OCI-LY7 (cell line): ENCODE measurements at regions not wholly inside any gene's neighbourhood (a gene's known extent, or its start where the extent isn't known, plus 50 kb on each side); places are given as distances from the start of the nearest gene placed in this dataset.

Experiments used
- BruUV-seq: library from RNA; stranded (reverse); fragments of 400-500 nt; replicated peaks from 2 replicates; lab custom pipeline; 2021; lab: Mats Ljungman, UMichigan
- CTCF ChIA-PET: fragments of 300-600 bp; sonication (Branson Sonifier 250); formaldehyde crosslinking; loops from one replicate; lab custom pipeline; 2022; ENCODE audit warnings: antibody characterized with exemption; ENCODE audit not compliant: unreplicated experiment; lab: Charles Lee
- POLR2A ChIA-PET: fragments of 300-600 bp; sonication (Branson Sonifier 250); formaldehyde crosslinking; loops from one replicate; lab custom pipeline; 2022; ENCODE audit warnings: antibody characterized with exemption; lab: Charles Lee
- DNase-seq: peaks from one replicate; pipeline ENCODE4 v3.0.0-alpha.2; 2015; ENCODE audit warnings: low spot score
- H2AFZ ChIP-seq: fragments of 200-600 bp; sonication (generic), shearing (Covaris generic); 2 replicates; pipeline ENCODE4 v1.6.1; 2014; ENCODE audit warnings: mild to moderate bottlenecking, antibody characterized with exemption, low read length, moderate library complexity
- H3K27ac ChIP-seq: fragments of 200-600 bp; sonication (generic); 2 replicates; pipeline ENCODE4 v1.5.1; 2014; ENCODE audit warnings: mixed run types, low read depth, mild to moderate bottlenecking, moderate library complexity, low read length, inconsistent platforms; ENCODE audit not compliant: poor library complexity, severe bottlenecking
- H3K36me3 ChIP-seq: fragments of 200-600 bp; sonication (generic); 2 replicates; pipeline ENCODE4 v1.6.1; 2014; ENCODE audit warnings: mild to moderate bottlenecking, antibody characterized with exemption, low read length, moderate library complexity, mixed read lengths; ENCODE audit not compliant: insufficient read depth
- H3K4me1 ChIP-seq: fragments of 200-600 bp; sonication (generic); 2 replicates; pipeline ENCODE4 v1.5.1; 2014; ENCODE audit warnings: mild to moderate bottlenecking, low read length; ENCODE audit not compliant: insufficient read depth, poor library complexity, severe bottlenecking
- H3K4me2 ChIP-seq: fragments of 200-600 bp; sonication (generic); 2 replicates; pipeline ENCODE4 v1.6.1; 2014; ENCODE audit warnings: mild to moderate bottlenecking, low read length
- H3K4me3 ChIP-seq: fragments of 200-600 bp; sonication (generic); 2 replicates; pipeline ENCODE4 v1.5.1; 2014; ENCODE audit warnings: mild to moderate bottlenecking, low read depth, low read length; ENCODE audit not compliant: poor library complexity, severe bottlenecking
- H3K79me2 ChIP-seq: fragments of 200-600 bp; sonication (generic); 2 replicates; pipeline ENCODE4 v1.6.1; 2016; ENCODE audit warnings: low read depth, mild to moderate bottlenecking, low read length, moderate library complexity, mixed read lengths; ENCODE audit not compliant: insufficient read depth
- H3K9me2 ChIP-seq: fragments of 200-600 bp; sonication (generic); 2 replicates; pipeline ENCODE4 v1.6.1; 2016; ENCODE audit warnings: mild to moderate bottlenecking, low read length, mixed read lengths; ENCODE audit not compliant: insufficient read depth
- H3K9me3 ChIP-seq: fragments of 200-600 bp; sonication (generic); 2 replicates; pipeline ENCODE4 v1.6.1; 2014; ENCODE audit warnings: mild to moderate bottlenecking, mixed run types, low read length, mixed read lengths
- H4K20me1 ChIP-seq: fragments of 200-600 bp; sonication (generic); 2 replicates; pipeline ENCODE4 v1.6.1; 2014; ENCODE audit warnings: mild to moderate bottlenecking, antibody characterized with exemption, low read length, moderate library complexity, mixed read lengths; ENCODE audit not compliant: insufficient read depth
- EZH2phosphoT487 ChIP-seq: fragments of 200-600 bp; sonication (generic); IDR thresholded peaks from 2 replicates; pipeline ENCODE4 v1.6.1; 2018; ENCODE audit warnings: low read depth, borderline replicate concordance, mild to moderate bottlenecking, mixed run types, antibody characterized with exemption, low read length, moderate library complexity, mixed read lengths
- intact Hi-C: fragments of 100-400 bp; cut with micrococcal nuclease; formaldehyde crosslinking; loops from one replicate; pipeline ENCODE4 v1.10.0; 2022; ENCODE audit not compliant: unreplicated experiment
- TF ChIP-seq, protein P1 (sequence below): fragments of 200-600 bp; sonication (generic); conservative IDR thresholded peaks from 2 replicates; pipeline ENCODE4 v1.5.1; 2014; ENCODE audit warnings: mild to moderate bottlenecking, antibody characterized with exemption, low read length, moderate library complexity, mixed read lengths

- Histone ChIP-seq H3K4me2 (no peak overlapping the region), H2AFZ (no peak overlapping the region), H4K20me1 (no peaks in the 10 kb centered on the region), H3K9me2 (no peaks in the 10 kb centered on the region), H3K4me3 (no peak overlapping the region), H3K27ac (no peak overlapping the region), H3K4me1 (no peaks in the 10 kb centered on the region), H3K36me3 (peaks cover 6% of the 10 kb centered on the region; the same call in 1 of the 2 replicates), H3K79me2 (no peaks in the 10 kb centered on the region), H3K9me3 (peaks cover 6% of the 10 kb centered on the region; the same call in 1 of the 2 replicates)
- no peak for DNase-seq
- intact Hi-C loops = no loop called here
- no TSS peak for BruUV-seq
- POLR2A ChIA-PET = interaction anchor here (0.7 to 1.9 kb wide), 5 partner anchors 9 to 1919 kb away, joined by 3 to 8 read pairs (median 4); no protein-coding TSS in a partner anchor
- no peak for TF ChIP-seq EZH2phosphoT487
- TF ChIP-seq, protein P1, sequence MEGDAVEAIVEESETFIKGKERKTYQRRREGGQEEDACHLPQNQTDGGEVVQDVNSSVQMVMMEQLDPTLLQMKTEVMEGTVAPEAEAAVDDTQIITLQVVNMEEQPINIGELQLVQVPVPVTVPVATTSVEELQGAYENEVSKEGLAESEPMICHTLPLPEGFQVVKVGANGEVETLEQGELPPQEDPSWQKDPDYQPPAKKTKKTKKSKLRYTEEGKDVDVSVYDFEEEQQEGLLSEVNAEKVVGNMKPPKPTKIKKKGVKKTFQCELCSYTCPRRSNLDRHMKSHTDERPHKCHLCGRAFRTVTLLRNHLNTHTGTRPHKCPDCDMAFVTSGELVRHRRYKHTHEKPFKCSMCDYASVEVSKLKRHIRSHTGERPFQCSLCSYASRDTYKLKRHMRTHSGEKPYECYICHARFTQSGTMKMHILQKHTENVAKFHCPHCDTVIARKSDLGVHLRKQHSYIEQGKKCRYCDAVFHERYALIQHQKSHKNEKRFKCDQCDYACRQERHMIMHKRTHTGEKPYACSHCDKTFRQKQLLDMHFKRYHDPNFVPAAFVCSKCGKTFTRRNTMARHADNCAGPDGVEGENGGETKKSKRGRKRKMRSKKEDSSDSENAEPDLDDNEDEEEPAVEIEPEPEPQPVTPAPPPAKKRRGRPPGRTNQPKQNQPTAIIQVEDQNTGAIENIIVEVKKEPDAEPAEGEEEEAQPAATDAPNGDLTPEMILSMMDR = no peak
- CTCF ChIA-PET = no interaction called here
Measured at GRCh38 chr12:68078737-68079136, 80.8 kb downstream of the IFNG start.

- no peaks in the 10 kb centered on the region for H3K4me1 ChIP-seq
- no peaks in the 10 kb centered on the region for H3K9me2 ChIP-seq
- ChIA-PET POLR2A (interaction anchor here (0.7 kb wide), 1 partner anchor 16 kb away, joined by 3 read pairs; no protein-coding TSS in a partner anchor), CTCF (no interaction called here)
- H3K4me3 ChIP-seq = no peak overlapping the region
- TF ChIP-seq EZH2phosphoT487 = no peak
- TF ChIP-seq, protein P1 = no peak
- intact Hi-C loops = no loop called here
- H3K27ac ChIP-seq = no peak overlapping the region
- H3K36me3 ChIP-seq = no peaks in the 10 kb centered on the region; the same call in 1 of the 2 replicates
- H3K4me2 ChIP-seq = no peak overlapping the region
- no peaks in the 10 kb centered on the region for H3K9me3 ChIP-seq
- no TSS peak for BruUV-seq
- H3K79me2 ChIP-seq = no peaks in the 10 kb centered on the region
- no peaks in the 10 kb centered on the region for H4K20me1 ChIP-seq
- H2AFZ ChIP-seq = no peak overlapping the region
- no peak for DNase-seq
Measured at GRCh38 chr12:68075416-68075815, 84.1 kb downstream of the IFNG start.

DNA sequence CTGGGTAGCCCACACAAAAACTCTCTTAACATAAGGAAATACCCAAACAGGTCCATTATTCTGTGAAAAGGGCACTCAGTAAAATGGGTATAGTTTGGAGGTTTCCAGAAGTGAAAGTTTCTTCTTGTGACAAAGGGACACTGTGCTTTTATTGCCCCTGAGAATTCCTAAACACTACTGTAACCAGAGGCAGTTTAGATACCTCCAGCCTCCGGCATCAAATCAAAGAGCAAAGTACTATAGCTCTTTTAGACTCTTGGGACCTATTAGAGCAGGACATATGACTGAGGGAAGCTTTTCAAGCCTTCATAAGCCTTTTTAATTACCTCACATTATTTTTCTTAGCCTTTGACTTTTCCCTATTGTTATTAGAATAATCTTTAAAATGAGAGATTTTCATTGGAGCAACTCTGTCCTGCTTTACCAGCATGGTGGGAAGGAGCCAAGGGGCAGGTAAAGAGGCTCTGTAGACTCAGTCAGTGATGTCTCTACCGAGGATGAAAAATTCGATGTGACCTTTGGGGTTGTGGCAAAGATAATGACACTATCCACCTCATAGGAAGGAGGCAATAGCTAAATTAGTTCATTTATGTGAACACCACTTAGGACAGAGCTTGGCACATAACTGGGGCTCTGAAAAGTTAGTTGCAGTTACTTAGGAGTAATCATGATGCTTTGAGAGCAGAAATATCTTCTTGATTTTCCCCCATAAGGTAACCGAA, 85.1 kb downstream of the IFNG start:
- Histone ChIP-seq H3K9me2 (no peaks in the 10 kb centered on the region), H3K36me3 (no peaks in the 10 kb centered on the region; the same call in 1 of the 2 replicates), H3K79me2 (no peaks in the 10 kb centered on the region), H2AFZ (no peak overlapping the region), H3K4me2 (no peak overlapping the region), H3K4me1 (no peaks in the 10 kb centered on the region), H3K27ac (no peak overlapping the region), H3K9me3 (no peaks in the 10 kb centered on the region), H4K20me1 (no peaks in the 10 kb centered on the region), H3K4me3 (no peak overlapping the region)
- ChIA-PET POLR2A (interaction anchor here (0.7 to 0.8 kb wide), 2 partner anchors 15 to 39 kb away, joined by 3 read pairs; no protein-coding TSS in a partner anchor), CTCF (no interaction called here)
- intact Hi-C loops = no loop called here
- TF ChIP-seq, protein P1 = no peak
- no peak for TF ChIP-seq EZH2phosphoT487
- DNase-seq = no peak
- BruUV-seq = no TSS peak
